Left ventricle myocardium inferior (tissue), 1 donor: ENCODE measurements at regions not wholly inside any gene's neighbourhood (a gene's known extent, or its start where the extent isn't known, plus 50 kb on each side); places are given as distances from the start of the nearest gene placed in this dataset.

Source experiments
- DNase-seq: peaks from one replicate; pipeline ENCODE4 v3.0.0-alpha.2; 2020
- H3K27ac ChIP-seq: fragments of 200-600 bp; replicated peaks from 2 replicates; pipeline ENCODE4 v1.8.0; 2021
- H3K27me3 ChIP-seq: fragments of 200-600 bp; 2 replicates; pipeline ENCODE4 v1.8.0; 2021; ENCODE audit warnings: low read depth
- H3K36me3 ChIP-seq: fragments of 200-600 bp; 2 replicates; pipeline ENCODE4 v1.8.0; 2021
- H3K4me1 ChIP-seq: fragments of 200-600 bp; 2 replicates; pipeline ENCODE4 v1.8.0; 2021
- H3K4me3 ChIP-seq: fragments of 200-600 bp; 2 replicates; pipeline ENCODE4 v1.8.0; 2021; ENCODE audit warnings: mild to moderate bottlenecking, moderate library complexity
- H3K9me3 ChIP-seq: fragments of 200-600 bp; replicated peaks from 2 replicates; pipeline ENCODE4 v1.8.0; 2021
- CTCF ChIP-seq: fragments of 200-600 bp; IDR thresholded peaks from 2 replicates; pipeline ENCODE4 v1.8.0; 2021; ENCODE audit warnings: antibody characterized with exemption, mild to moderate bottlenecking, borderline replicate concordance
- intact Hi-C: fragments of 100-400 bp; cut with micrococcal nuclease; formaldehyde crosslinking; loops from one replicate; pipeline ENCODE4 v1.11.0; 2022
- donor health status: DM: no; HTN: yes; CAD: no; lungs with severe emphysema.

GRCh38 chr5:67380431-67380830 is 183.8 kb upstream of the CD180 start:
- Histone ChIP-seq H3K27me3 (no peaks in the 10 kb centered on the region), H3K4me1 (no peaks in the 10 kb centered on the region), H3K36me3 (no peaks in the 10 kb centered on the region), H3K9me3 (no peaks in the 10 kb centered on the region), H3K4me3 (no peak overlapping the region), H3K27ac (no peak overlapping the region)
- DNase-seq, result no peak
- intact Hi-C loops, result no loop called here
- no peak for TF ChIP-seq CTCF

GRCh38 chr5:67379753-67380152 is 183.2 kb upstream of the CD180 start:
- no peak for TF ChIP-seq CTCF
- no peak for DNase-seq
- Histone ChIP-seq H3K36me3 (no peaks in the 10 kb centered on the region), H3K4me1 (no peaks in the 10 kb centered on the region), H3K9me3 (no peaks in the 10 kb centered on the region), H3K4me3 (no peak overlapping the region), H3K27ac (no peak overlapping the region), H3K27me3 (no peaks in the 10 kb centered on the region)
- intact Hi-C loops, result no loop called here

DNA sequence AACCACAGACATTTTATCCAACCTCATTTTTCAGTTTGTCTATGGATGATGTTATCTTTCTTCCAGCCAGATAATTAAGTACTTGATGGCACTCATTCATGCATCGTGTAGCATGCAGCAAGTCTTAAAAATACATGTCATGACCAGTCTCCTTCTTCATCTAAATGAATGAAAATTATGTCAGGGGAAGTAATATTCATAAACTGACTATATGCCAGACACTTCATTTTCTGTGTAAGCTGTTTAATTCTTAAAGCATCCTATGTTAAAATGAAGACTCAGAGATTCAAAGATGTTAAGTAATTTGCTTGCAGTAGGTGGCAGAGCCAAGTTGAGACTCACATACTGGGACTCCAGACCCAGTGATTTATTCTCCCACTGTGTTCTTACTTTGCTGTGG is 181.7 kb upstream of the CD180 start:
- Histone ChIP-seq H3K4me3 (no peak overlapping the region), H3K27me3 (no peaks in the 10 kb centered on the region), H3K9me3 (no peaks in the 10 kb centered on the region), H3K27ac (no peak overlapping the region), H3K36me3 (no peaks in the 10 kb centered on the region), H3K4me1 (no peaks in the 10 kb centered on the region)
- intact Hi-C loops, result no loop called here
- no peak for TF ChIP-seq CTCF
- DNase-seq, result no peak

- Histone ChIP-seq H3K4me3 (no peak overlapping the region), H3K4me1 (no peaks in the 10 kb centered on the region), H3K27me3 (no peaks in the 10 kb centered on the region), H3K36me3 (no peaks in the 10 kb centered on the region), H3K9me3 (no peaks in the 10 kb centered on the region), H3K27ac (no peak overlapping the region)
- no peak for TF ChIP-seq CTCF
- intact Hi-C loops, result no loop called here
- no peak for DNase-seq
These were observed 181.0 kb upstream of the CD180 start for GRCh38 chr5:67377631-67378030.

DNA sequence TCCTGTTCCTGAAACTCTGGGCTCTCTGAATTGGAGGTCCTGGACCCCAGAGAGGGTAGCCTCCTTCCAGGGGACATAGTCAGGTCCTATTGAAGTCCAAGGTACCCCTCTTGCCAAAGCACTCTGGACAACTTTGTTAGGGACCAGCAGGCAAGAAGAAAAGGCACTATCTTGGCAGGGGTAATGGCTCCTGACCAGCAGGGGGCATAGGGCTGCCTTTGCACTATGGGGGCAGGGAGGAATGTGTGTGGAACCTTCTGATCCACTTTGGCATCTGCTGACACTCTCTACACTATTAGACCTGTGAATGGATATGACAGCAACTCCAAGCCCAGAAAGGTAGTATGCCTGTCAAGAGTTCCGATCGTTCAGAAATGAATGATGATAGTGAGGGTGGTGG is 179.0 kb upstream of the CD180 start:
- Histone ChIP-seq H3K27me3 (no peaks in the 10 kb centered on the region), H3K4me3 (no peak overlapping the region), H3K9me3 (no peaks in the 10 kb centered on the region), H3K27ac (no peak overlapping the region), H3K36me3 (no peaks in the 10 kb centered on the region), H3K4me1 (no peaks in the 10 kb centered on the region)
- intact Hi-C loops, result no loop called here
- DNase-seq, result no peak
- no peak for TF ChIP-seq CTCF

- no peak overlapping the region for H3K27ac ChIP-seq
- intact Hi-C loops, result no loop called here
- no peaks in the 10 kb centered on the region for H3K9me3 ChIP-seq
- no peaks in the 10 kb centered on the region for H3K27me3 ChIP-seq
- no peak for TF ChIP-seq CTCF
- no peak for DNase-seq
- H3K36me3 ChIP-seq, result no peaks in the 10 kb centered on the region
- H3K4me1 ChIP-seq, result no peaks in the 10 kb centered on the region
- H3K4me3 ChIP-seq, result no peak overlapping the region
These were observed 177.8 kb upstream of the CD180 start for GRCh38 chr5:67374378-67374777.
